HG03066 (cell line): ENCODE measurements at regions not wholly inside any gene's neighbourhood (a gene's known extent, or its start where the extent isn't known, plus 50 kb on each side); places are given as distances from the start of the nearest gene placed in this dataset.

Experiments
- ATAC-seq: cut with Tn5 transposase; IDR thresholded peaks from one replicate; pipeline ENCODE4 v1.9.1; 2021; ENCODE audit warnings: low read depth; ENCODE audit not compliant: unreplicated experiment

GRCh38 chr7:18151422-18151821, 123.8 kb upstream of the PRPS1L1 start:
- ATAC-seq: no peak

- no peak for ATAC-seq
These were observed 125.6 kb upstream of the PRPS1L1 start for GRCh38 chr7:18153183-18153748.

- no peak for ATAC-seq
These were observed 127.1 kb upstream of the PRPS1L1 start for GRCh38 chr7:18154726-18155125.

GRCh38 chr7:18157233-18157632, 129.6 kb upstream of the PRPS1L1 start:
- no peak for ATAC-seq

- ATAC-seq: no peak
These were observed 135.0 kb upstream of the PRPS1L1 start for GRCh38 chr7:18162657-18163056.

GRCh38 chr7:18163091-18163490, 135.4 kb upstream of the PRPS1L1 start:
- no peak for ATAC-seq

- ATAC-seq: no peak
These were observed 137.5 kb upstream of the PRPS1L1 start for GRCh38 chr7:18165166-18165565.

GRCh38 chr7:18166002-18166401, 138.4 kb upstream of the PRPS1L1 start:
- no peak for ATAC-seq

GRCh38 chr7:18167815-18168214, 140.2 kb upstream of the PRPS1L1 start:
- no peak for ATAC-seq

- no peak for ATAC-seq
These were observed 147.3 kb upstream of the PRPS1L1 start for GRCh38 chr7:18174996-18175395.

- ATAC-seq: no peak
These were observed 148.3 kb upstream of the PRPS1L1 start for GRCh38 chr7:18175801-18176450.

GRCh38 chr7:18177129-18177814, 149.6 kb upstream of the PRPS1L1 start:
- no peak for ATAC-seq

GRCh38 chr7:18177815-18178660, 150.4 kb upstream of the PRPS1L1 start:
- ATAC-seq: peak; percentile 89

GRCh38 chr7:18179093-18179492, 151.4 kb upstream of the PRPS1L1 start:
- no peak for ATAC-seq

GRCh38 chr7:18180685-18181084, 153.0 kb upstream of the PRPS1L1 start:
- no peak for ATAC-seq

- ATAC-seq: no peak
These were observed 162.0 kb upstream of the PRPS1L1 start for GRCh38 chr7:18189500-18190126.

GRCh38 chr7:18191341-18191740, 163.7 kb upstream of the PRPS1L1 start:
- no peak for ATAC-seq

- ATAC-seq: no peak
These were observed 164.4 kb upstream of the PRPS1L1 start for GRCh38 chr7:18191862-18192625.

GRCh38 chr7:18194616-18195015, 167.0 kb upstream of the PRPS1L1 start:
- ATAC-seq: no peak

GRCh38 chr7:18196638-18197037, 169.0 kb upstream of the PRPS1L1 start:
- no peak for ATAC-seq
